ENCODE measurements at regions not wholly inside any gene's neighbourhood (a gene's known extent, or its start where the extent isn't known, plus 50 kb on each side); places are given as distances from the start of the nearest gene placed in this dataset.

DNA sequence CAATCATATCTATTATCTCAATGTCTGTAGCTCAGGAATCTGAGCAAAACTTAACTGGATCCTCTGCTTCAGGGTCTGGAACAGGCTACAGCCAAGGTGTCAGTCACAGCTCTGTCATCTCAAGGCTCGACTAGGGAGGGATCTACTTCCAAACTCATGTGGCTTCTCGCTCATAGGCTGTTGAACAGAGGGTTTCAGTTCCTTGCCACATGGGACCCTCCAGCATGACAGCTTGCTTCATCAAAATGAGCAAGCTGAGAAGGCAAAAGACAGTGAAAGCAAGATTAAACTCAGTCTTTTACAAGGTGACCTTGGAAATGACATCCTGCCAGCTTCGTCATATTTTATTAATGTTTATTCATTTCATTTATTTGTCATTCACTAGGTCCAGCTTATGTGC lies 111.7 kb downstream of the GADD45G start:
- TF ChIP-seq, protein P1, sequence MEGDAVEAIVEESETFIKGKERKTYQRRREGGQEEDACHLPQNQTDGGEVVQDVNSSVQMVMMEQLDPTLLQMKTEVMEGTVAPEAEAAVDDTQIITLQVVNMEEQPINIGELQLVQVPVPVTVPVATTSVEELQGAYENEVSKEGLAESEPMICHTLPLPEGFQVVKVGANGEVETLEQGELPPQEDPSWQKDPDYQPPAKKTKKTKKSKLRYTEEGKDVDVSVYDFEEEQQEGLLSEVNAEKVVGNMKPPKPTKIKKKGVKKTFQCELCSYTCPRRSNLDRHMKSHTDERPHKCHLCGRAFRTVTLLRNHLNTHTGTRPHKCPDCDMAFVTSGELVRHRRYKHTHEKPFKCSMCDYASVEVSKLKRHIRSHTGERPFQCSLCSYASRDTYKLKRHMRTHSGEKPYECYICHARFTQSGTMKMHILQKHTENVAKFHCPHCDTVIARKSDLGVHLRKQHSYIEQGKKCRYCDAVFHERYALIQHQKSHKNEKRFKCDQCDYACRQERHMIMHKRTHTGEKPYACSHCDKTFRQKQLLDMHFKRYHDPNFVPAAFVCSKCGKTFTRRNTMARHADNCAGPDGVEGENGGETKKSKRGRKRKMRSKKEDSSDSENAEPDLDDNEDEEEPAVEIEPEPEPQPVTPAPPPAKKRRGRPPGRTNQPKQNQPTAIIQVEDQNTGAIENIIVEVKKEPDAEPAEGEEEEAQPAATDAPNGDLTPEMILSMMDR (conservative IDR thresholded peaks at IDR 0.05; ENCODE audit: low read length): no peak
- TF ChIP-seq EZH2phosphoT487 (IDR thresholded peaks at IDR 0.05; ENCODE audit: borderline replicate concordance, low read depth, low read length): no peak

All from OCI-LY7 (cell line).